Putamen (tissue), 1 donor: ENCODE measurements at regions not wholly inside any gene's neighbourhood (a gene's known extent, or its start where the extent isn't known, plus 50 kb on each side); places are given as distances from the start of the nearest gene placed in this dataset.
"Not testable (repeated sequence)": the region's sequence is repeated elsewhere in the genome, so short reads cannot be mapped to it uniquely, and the experiment has no call there.

Experiments
- DNase-seq: peaks from one replicate; pipeline ENCODE4 v3.0.0-alpha.2; 2016; ENCODE audit warnings: low spot score

DNA sequence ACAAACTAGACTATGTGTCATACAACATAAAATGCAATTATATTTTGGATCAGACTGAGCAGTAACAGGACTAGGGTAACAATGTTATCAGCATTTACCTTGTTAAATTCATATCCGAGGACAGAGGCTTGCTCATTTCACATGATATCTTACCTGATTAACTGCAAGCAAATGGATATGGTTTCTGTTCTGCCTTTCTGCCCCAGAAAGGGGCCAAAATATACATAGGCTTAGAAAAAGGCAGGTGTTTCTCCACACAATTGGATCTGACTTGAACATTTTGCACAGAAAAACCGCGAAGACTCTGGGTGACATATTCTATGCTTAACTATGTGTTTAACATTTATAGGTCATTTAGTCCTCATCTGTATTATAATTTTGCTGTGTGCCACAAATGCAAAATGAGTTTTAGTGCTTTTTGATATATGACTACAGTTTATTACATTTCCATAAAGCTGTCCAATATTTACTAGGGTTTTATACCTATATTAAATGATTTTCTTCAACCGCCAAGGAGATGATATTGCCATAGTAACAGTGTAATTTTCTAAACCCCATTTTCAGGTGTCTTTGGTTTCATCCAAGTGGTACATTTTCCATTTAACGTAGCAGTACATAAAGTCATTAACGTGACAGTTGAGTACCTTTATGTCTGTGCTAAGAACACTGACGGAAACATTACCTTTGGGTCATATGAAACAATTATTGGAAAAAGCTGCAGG, 249.3 kb upstream of the KRR1 start:
- DNase-seq, result no peak

GRCh38 chr12:75759842-75760572, 248.6 kb upstream of the KRR1 start:
- no peak for DNase-seq

- no peak for DNase-seq
Measured at GRCh38 chr12:75759196-75759595, 247.8 kb upstream of the KRR1 start.

GRCh38 chr12:75756771-75757170, 245.4 kb upstream of the KRR1 start:
- no peak for DNase-seq

DNA sequence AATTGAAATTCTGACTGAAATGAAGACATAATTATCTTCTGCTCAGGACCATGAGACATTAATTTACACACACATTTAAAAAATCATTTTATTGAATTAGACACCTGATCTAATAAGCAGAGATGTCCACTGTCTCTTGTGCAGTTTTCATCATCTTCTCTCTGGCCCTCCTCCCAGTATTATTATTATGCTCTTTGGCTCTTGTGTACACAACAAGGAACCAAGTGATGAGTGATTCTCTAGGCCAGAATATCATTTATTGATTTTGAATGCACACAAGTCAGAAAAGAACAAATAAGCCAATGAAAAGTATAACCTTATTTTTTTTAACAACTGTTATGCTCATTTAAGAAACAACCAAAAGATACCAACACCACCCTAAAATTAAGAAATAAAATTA, 244.7 kb upstream of the KRR1 start:
- DNase-seq, result no peak

GRCh38 chr12:75754698-75755097, 243.3 kb upstream of the KRR1 start:
- no peak for DNase-seq

GRCh38 chr12:75754141-75754540, 242.7 kb upstream of the KRR1 start:
- no peak for DNase-seq

DNA sequence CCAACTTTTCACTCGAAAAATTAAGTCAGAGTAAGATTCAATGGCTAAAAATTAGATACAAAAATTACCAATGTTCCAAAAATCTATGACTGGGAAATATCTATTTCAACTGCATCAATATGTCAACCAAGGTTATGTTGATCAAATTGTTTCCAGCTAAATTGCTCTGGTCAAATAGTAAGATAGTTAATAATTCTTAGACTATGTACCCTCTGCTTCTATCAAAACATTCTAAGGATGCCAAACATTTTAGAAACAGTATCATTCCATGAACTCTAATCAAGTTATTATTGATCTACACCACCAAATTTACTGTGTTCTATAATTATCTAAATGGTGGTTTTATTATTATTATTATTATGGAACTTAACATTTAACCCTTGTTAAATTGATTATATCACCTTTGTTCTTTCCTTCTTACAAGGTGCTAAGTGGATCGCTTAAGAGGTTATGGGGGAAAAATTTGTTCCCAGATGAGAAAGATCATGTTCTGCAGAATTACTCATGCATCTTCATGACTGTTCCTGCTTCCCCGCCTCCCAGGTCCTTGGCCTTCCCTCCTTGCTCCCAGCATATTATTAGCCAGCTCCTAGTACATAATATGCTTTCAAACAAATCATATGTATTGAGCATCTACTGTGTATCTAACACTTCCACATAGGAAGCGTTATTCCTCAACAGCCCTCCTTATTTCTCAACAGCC, 240.5 kb upstream of the KRR1 start:
- no peak for DNase-seq

GRCh38 chr12:75750716-75751306, 239.4 kb upstream of the KRR1 start:
- no peak for DNase-seq

- DNase-seq, result not testable (repeated sequence)
Measured at GRCh38 chr12:75748990-75749389, 237.6 kb upstream of the KRR1 start.

- DNase-seq, result no peak
Measured at GRCh38 chr12:75748136-75748535, 236.7 kb upstream of the KRR1 start.

DNA sequence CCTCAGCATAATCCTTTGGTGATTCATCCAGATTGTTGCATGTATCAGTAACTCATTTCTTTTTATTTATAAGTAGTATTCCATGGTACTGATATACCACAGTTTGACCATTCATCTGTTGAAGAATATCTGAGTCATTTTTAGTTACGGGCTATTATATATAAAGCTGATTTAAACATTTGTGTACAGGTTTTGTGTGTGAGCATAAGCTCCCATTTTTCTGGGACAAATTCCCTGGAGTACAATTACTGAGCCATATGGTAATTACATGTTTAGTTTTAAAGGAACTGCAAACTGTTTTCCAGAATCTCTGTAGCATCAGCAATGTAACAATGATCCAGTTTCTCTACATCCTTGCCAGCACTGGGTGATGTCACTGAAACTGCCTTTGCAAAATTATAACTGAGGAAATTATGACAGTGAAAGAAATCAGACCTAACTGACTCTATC, 236.2 kb upstream of the KRR1 start:
- DNase-seq, result no peak

- DNase-seq, result no peak
Measured at GRCh38 chr12:75746621-75747020, 235.2 kb upstream of the KRR1 start.

DNA sequence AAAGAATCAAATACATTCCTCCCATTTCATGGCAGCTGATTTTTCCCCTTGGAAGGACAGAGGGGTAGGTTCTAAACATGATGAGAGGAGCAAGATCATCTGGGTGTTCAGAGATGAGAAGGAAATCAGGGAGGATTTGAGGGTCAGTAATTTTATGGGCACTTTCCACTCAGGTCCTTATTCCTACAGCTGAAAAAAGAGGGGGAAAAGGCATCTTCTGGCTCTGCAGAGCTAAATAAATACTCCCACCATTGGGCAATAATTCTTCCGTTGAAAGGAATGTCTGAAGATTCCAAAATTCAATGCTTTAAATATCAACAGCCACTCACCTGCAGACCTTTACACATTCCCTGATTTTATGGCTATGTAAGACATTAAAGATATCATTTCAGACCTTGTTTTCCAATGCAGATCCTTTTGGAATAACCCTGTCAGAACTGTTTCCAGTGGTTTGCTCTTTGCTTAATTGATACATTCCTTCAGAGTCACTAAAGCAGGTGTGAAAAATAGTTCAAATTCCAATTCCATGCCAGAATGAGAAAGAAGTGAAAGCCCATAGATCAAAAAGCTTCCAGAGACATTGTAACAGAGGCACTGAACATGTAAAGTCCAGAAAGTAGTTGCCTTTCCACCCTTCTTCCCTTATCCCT, 233.3 kb upstream of the KRR1 start:
- no peak for DNase-seq

- DNase-seq, result no peak
Measured at GRCh38 chr12:75742961-75743360, 231.6 kb upstream of the KRR1 start.

GRCh38 chr12:75742048-75742447, 230.6 kb upstream of the KRR1 start:
- no peak for DNase-seq

DNA sequence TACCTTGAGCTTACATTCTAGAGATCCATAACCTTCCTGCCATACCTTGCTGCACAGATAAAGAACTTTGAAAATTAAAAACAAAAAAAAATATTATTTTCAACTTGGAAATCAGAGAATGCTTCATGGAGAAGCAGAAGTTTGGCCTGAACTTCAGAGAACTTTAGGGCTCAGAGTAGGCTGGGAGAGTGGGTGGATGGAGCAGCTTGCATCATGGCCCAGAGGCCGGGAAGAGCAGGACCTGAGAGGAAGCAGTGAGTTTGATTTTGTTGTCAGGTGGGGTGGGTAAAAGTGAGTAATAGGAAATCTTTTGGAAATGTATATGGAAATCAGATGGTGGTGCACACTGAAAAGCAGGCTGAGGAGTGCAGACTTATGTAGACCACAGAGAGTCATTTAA, 228.5 kb upstream of the KRR1 start:
- no peak for DNase-seq

GRCh38 chr12:75739098-75739497, 227.7 kb upstream of the KRR1 start:
- not testable (repeated sequence) for DNase-seq

DNA sequence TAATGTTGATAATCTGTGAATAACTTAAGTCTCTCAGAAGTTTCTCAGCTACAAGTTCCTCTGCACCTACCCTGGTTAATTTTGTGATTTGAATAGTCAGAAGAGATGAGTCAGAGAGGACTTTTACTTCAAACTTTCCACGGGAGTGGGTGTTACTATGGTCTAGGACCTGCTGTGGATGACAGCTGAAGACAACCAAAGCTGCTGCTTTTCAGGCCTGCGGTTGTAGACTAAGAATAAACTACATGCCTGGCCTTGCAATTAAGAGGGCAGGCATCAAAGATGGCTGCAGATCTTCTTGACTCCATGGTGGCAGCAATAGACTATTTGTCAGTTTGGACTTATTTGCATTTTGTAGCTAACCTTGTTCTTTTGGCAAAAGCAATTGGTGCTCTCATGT, 227.1 kb upstream of the KRR1 start:
- DNase-seq, result no peak

GRCh38 chr12:75735853-75736252, 224.4 kb upstream of the KRR1 start:
- DNase-seq, result peak; percentile 38

DNA sequence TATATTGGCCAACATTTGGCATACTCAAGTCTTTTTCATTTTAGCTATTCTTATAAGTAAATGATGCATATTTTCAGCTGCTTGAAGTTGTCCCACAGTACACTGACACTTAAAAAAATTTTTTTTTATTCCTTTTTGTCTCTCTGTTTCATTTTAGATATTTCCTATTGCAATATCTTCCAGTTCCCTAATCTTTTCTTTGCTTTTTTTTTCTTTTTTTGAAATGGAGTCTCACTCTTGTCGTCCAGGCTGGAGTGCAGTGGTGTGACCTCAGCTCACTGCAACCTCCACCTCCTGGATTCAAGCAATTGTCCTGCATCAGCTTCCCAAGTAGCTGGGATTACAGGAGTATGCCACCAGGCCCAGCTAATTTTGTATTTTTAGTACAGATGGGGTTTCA, 217.4 kb upstream of the KRR1 start:
- no peak for DNase-seq

- DNase-seq, result no peak
Measured at GRCh38 chr12:75727577-75727976, 216.2 kb upstream of the KRR1 start.
